H9 (cell line): ENCODE measurements at regions not wholly inside any gene's neighbourhood (a gene's known extent, or its start where the extent isn't known, plus 50 kb on each side); places are given as distances from the start of the nearest gene placed in this dataset.

Experiments
- DNase-seq: peaks from one replicate; pipeline ENCODE4 v3.0.0-alpha.2; 2017
- H2AFZ ChIP-seq: one replicate; pipeline ENCODE4 v1.6.1; 2013; ENCODE audit warnings: mild to moderate bottlenecking, low read length, control low read depth, moderate library complexity
- H2AK5ac ChIP-seq: 2 replicates; pipeline ENCODE4 v1.6.1; 2013; ENCODE audit warnings: low read length, control low read depth, mixed read lengths; ENCODE audit not compliant: insufficient read length
- H2BK120ac ChIP-seq: one replicate; pipeline ENCODE4 v1.6.1; 2013; ENCODE audit warnings: low read depth, mild to moderate bottlenecking, low read length, control low read depth, inconsistent platforms; ENCODE audit not compliant: poor library complexity, severe bottlenecking
- H2BK12ac ChIP-seq: 2 replicates; pipeline ENCODE4 v1.6.1; 2013; ENCODE audit warnings: low read length, control low read depth, mixed read lengths, low read depth; ENCODE audit not compliant: insufficient read length
- H2BK15ac ChIP-seq: 2 replicates; pipeline ENCODE4 v1.6.1; 2013; ENCODE audit warnings: low read depth, low read length, control low read depth
- H2BK20ac ChIP-seq: one replicate; pipeline ENCODE4 v1.6.1; 2013; ENCODE audit warnings: low read depth, mild to moderate bottlenecking, low read length, control low read depth, inconsistent platforms; ENCODE audit not compliant: poor library complexity, severe bottlenecking
- H2BK5ac ChIP-seq: 2 replicates; pipeline ENCODE4 v1.6.1; 2013; ENCODE audit warnings: low read length, control low read depth, mixed read lengths; ENCODE audit not compliant: insufficient read length
- H3K14ac ChIP-seq: 2 replicates; pipeline ENCODE4 v1.6.1; 2013; ENCODE audit warnings: low read length, control low read depth; ENCODE audit not compliant: insufficient read depth
- H3K18ac ChIP-seq: 2 replicates; pipeline ENCODE4 v1.6.1; 2013; ENCODE audit warnings: low read depth, mild to moderate bottlenecking, mixed read lengths, low read length, control low read depth; ENCODE audit not compliant: insufficient read length
- H3K23ac ChIP-seq: 2 replicates; pipeline ENCODE4 v1.6.1; 2013; ENCODE audit warnings: low read length, control low read depth, mixed read lengths, low read depth; ENCODE audit not compliant: insufficient read length
- H3K23me2 ChIP-seq: 2 replicates; pipeline ENCODE4 v1.6.1; 2013; ENCODE audit warnings: low read depth, mild to moderate bottlenecking, mixed read lengths, low read length, control low read depth; ENCODE audit not compliant: insufficient read length, poor library complexity, severe bottlenecking
- H3K27ac ChIP-seq: 2 replicates; pipeline ENCODE4 v1.5.1; 2013; ENCODE audit warnings: low read length, control low read depth, mixed read lengths, low read depth; ENCODE audit not compliant: insufficient read length
- H3K27me3 ChIP-seq: 2 replicates; pipeline ENCODE4 v1.6.1; 2013; ENCODE audit warnings: low read length, control low read depth, inconsistent platforms; ENCODE audit not compliant: insufficient read depth
- H3K4ac ChIP-seq: 2 replicates; pipeline ENCODE4 v1.6.1; 2013; ENCODE audit warnings: low read depth, mild to moderate bottlenecking, control low read depth, inconsistent platforms, low read length, moderate library complexity
- H3K4me1 ChIP-seq: 2 replicates; pipeline ENCODE4 v1.6.1; 2013; ENCODE audit warnings: low read length, control low read depth, inconsistent platforms; ENCODE audit not compliant: insufficient read depth
- H3K4me2 ChIP-seq: 2 replicates; pipeline ENCODE4 v1.6.1; 2013; ENCODE audit warnings: low read length, control low read depth, mixed read lengths; ENCODE audit not compliant: insufficient read length, insufficient read depth
- H3K56ac ChIP-seq: 2 replicates; pipeline ENCODE4 v1.6.1; 2013; ENCODE audit warnings: low read depth, mild to moderate bottlenecking, mixed read lengths, low read length, control low read depth; ENCODE audit not compliant: insufficient read length
- H3K79me1 ChIP-seq: 2 replicates; pipeline ENCODE4 v1.6.1; 2013; ENCODE audit warnings: low read depth, mild to moderate bottlenecking, moderate library complexity, low read length, control low read depth, inconsistent platforms; ENCODE audit not compliant: insufficient read depth, poor library complexity, severe bottlenecking
- H3K79me2 ChIP-seq: 2 replicates; pipeline ENCODE4 v1.6.1; 2013; ENCODE audit warnings: low read length, control low read depth, inconsistent platforms; ENCODE audit not compliant: insufficient read depth
- H3K9ac ChIP-seq: 2 replicates; pipeline ENCODE4 v1.6.1; 2013; ENCODE audit warnings: low read length, control low read depth, mixed read lengths; ENCODE audit not compliant: insufficient read length; ENCODE audit errors: extremely low read depth
- H3K9me3 ChIP-seq: one replicate; pipeline ENCODE4 v1.6.1; 2013; ENCODE audit warnings: low read depth, low read length, inconsistent platforms; ENCODE audit not compliant: control insufficient read depth
- H3T11ph ChIP-seq: one replicate; pipeline ENCODE4 v1.6.1; 2013; ENCODE audit warnings: mild to moderate bottlenecking, low read length, control low read depth, inconsistent platforms
- H4K20me1 ChIP-seq: one replicate; pipeline ENCODE4 v1.6.1; 2013; ENCODE audit not compliant: control insufficient read depth, insufficient read length, insufficient read depth
- H4K5ac ChIP-seq: 2 replicates; pipeline ENCODE4 v1.6.1; 2013; ENCODE audit warnings: low read depth, mild to moderate bottlenecking, mixed read lengths, low read length, control low read depth; ENCODE audit not compliant: insufficient read length
- H4K8ac ChIP-seq: replicated peaks from 2 replicates; pipeline ENCODE4 v1.6.1; 2013; ENCODE audit warnings: low read length, control low read depth, mixed read lengths, low read depth; ENCODE audit not compliant: insufficient read length
- H4K91ac ChIP-seq: 2 replicates; pipeline ENCODE4 v1.6.1; 2013; ENCODE audit warnings: low read depth, mild to moderate bottlenecking, moderate library complexity, mixed read lengths, low read length, control low read depth; ENCODE audit not compliant: insufficient read length
- H3K27ac Mint-ChIP-seq, 3 experiments: 2 replicates in 2 of 3; 3 replicates in 1 of 3; pipeline ENCODE4 v1.8.0; 2020 to 2021; ENCODE audit warnings: mixed read lengths in 3 of 3, mild to moderate bottlenecking in 1 of 3, moderate library complexity in 1 of 3
- H3K27me3 Mint-ChIP-seq: 2 replicates; pipeline ENCODE4 v1.8.0; 2021; ENCODE audit warnings: low read depth, mild to moderate bottlenecking, moderate library complexity, mixed read lengths
- H3K36me3 Mint-ChIP-seq, 3 experiments: 2 replicates in 2 of 3; 3 replicates in 1 of 3; pipeline ENCODE4 v1.8.0; 2020 to 2021; ENCODE audit warnings: low read depth in 3 of 3, mixed read lengths in 3 of 3; ENCODE audit not compliant: insufficient read depth in 1 of 3
- H3K4me1 Mint-ChIP-seq, 2 experiments: 2 replicates each; pipeline ENCODE4 v1.8.0; 2020; ENCODE audit warnings: mixed read lengths in 2 of 2
- H3K4me3 Mint-ChIP-seq, 2 experiments: 2 replicates in 1 of 2; 3 replicates in 1 of 2; pipeline ENCODE4 v1.8.0; 2020 to 2021; ENCODE audit warnings: mild to moderate bottlenecking in 2 of 2, mixed read lengths in 2 of 2, moderate library complexity in 1 of 2
- H3K9me3 Mint-ChIP-seq, 2 experiments: 2 replicates in 1 of 2; 3 replicates in 1 of 2; pipeline ENCODE4 v1.8.0; 2020; ENCODE audit warnings: mild to moderate bottlenecking in 2 of 2, mixed read lengths in 2 of 2, moderate library complexity in 1 of 2
- WGBS: extraction: QIAGEN DNeasy Blood & Tissue Kit; methylation state at CpG from one replicate; pipeline ENCODE4 v1.1.7; 2013; ENCODE audit warnings: missing lambda C conversion rate, low lambda C conversion rate, mixed read lengths; ENCODE audit not compliant: insufficient read length; ENCODE audit errors: extremely low coverage; 5-methylcytosine and 5-hydroxymethylcytosine counted together
- TF ChIP-seq, protein P1 (sequence below): fragments of 200-600 bp; sonication (generic); conservative IDR thresholded peaks from 3 replicates; pipeline ENCODE4 v1.8.0; 2021; ENCODE audit warnings: antibody characterized with exemption, mild to moderate bottlenecking

DNA sequence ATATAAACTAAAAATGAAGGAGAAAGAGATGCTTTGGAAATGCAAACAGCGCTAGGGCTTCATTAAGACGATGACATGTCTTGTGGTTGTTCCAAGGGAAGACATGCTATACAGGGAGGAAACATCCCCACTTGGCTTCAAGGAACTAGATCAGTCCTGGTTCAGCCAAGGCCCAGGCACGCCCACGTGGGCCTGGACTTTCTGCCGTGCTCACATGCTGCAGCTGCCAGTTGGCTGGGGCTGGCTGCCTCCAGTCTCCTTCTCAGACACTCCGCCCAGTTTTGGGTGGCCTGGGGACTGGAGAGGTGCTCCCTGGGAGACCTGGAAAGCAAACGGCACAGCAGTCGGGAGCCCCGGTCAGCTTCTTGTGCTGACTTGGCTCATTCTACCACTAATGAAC is 109.6 kb downstream of the GLI2 start:
- Histone ChIP-seq H2AK5ac (no peak overlapping the region), H2BK20ac (no peak overlapping the region)
- H3K4me3 Mint-ChIP-seq, result no peak overlapping the region

More for the DNA sequence above, 109.6 kb downstream of the GLI2 start:
- Histone ChIP-seq H3K27ac (no peak overlapping the region), H4K8ac (no peak overlapping the region), H3K23me2 (no peaks in the 10 kb centered on the region), H3K9ac (no peak overlapping the region), H2BK5ac (no peak overlapping the region), H2BK12ac (no peak overlapping the region), H3K14ac (no peak overlapping the region), H3K27me3 (no peaks in the 10 kb centered on the region), H4K5ac (no peak overlapping the region), H3K79me2 (peaks cover 2% of the 10 kb centered on the region; the same call in 1 of the 2 replicates), H4K20me1 (no peaks in the 10 kb centered on the region), H3K4ac (no peak overlapping the region), H3T11ph (no peak overlapping the region), H3K18ac (no peak overlapping the region), H3K9me3 (no peaks in the 10 kb centered on the region), H2BK15ac (no peak overlapping the region), H3K56ac (no peak overlapping the region), H3K4me2 (no peak overlapping the region), H3K79me1 (no peaks in the 10 kb centered on the region), H2BK120ac (no peak overlapping the region), H4K91ac (no peak overlapping the region), H2AFZ (no peak overlapping the region), H3K23ac (no peak overlapping the region), H3K4me1 (no peaks in the 10 kb centered on the region; the same call in 1 of the 2 replicates)
- H3K36me3 Mint-ChIP-seq, result peaks cover 22 to 35% (median 27%) of the 10 kb centered on the region in 3 experiments; a peak in 6 of 7 replicates
- H3K27me3 Mint-ChIP-seq, result no peaks in the 10 kb centered on the region
- H3K4me1 Mint-ChIP-seq, result peaks cover 10 to 31% of the 10 kb centered on the region in 2 experiments
- TF ChIP-seq, protein P1, sequence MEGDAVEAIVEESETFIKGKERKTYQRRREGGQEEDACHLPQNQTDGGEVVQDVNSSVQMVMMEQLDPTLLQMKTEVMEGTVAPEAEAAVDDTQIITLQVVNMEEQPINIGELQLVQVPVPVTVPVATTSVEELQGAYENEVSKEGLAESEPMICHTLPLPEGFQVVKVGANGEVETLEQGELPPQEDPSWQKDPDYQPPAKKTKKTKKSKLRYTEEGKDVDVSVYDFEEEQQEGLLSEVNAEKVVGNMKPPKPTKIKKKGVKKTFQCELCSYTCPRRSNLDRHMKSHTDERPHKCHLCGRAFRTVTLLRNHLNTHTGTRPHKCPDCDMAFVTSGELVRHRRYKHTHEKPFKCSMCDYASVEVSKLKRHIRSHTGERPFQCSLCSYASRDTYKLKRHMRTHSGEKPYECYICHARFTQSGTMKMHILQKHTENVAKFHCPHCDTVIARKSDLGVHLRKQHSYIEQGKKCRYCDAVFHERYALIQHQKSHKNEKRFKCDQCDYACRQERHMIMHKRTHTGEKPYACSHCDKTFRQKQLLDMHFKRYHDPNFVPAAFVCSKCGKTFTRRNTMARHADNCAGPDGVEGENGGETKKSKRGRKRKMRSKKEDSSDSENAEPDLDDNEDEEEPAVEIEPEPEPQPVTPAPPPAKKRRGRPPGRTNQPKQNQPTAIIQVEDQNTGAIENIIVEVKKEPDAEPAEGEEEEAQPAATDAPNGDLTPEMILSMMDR, result no peak
- DNase-seq, result no peak
- WGBS, result no CpG with 5 or more reads among the region's 9 CpGs
- H3K27ac Mint-ChIP-seq, result no peak overlapping the region
- H3K9me3 Mint-ChIP-seq, result no peaks in the 10 kb centered on the region
